Right atrium auricular region (tissue), 2 donors: ENCODE measurements at regions not wholly inside any gene's neighbourhood (a gene's known extent, or its start where the extent isn't known, plus 50 kb on each side); places are given as distances from the start of the nearest gene placed in this dataset.

Source experiments
- DNase-seq: peaks from one replicate; pipeline ENCODE4 v3.0.0-alpha.2; 2019; ENCODE audit warnings: low spot score
- H3K27ac ChIP-seq, 2 donors: fragments of 200-600 bp; sonication (generic); 1 replicate in 1 of 2; 2 replicates in 1 of 2; pipeline ENCODE4 v1.5.1; 2016 to 2019
- H3K27me3 ChIP-seq, 2 donors: fragments of 200-600 bp; sonication (generic); one replicate each; pipeline versions ENCODE4 v1.5.1 to v1.6.0; 2017 to 2019
- H3K36me3 ChIP-seq: fragments of 200-600 bp; sonication (generic); one replicate; pipeline ENCODE4 v1.5.1; 2016
- H3K4me1 ChIP-seq, 2 donors: fragments of 200-600 bp; sonication (generic); one replicate each; pipeline versions ENCODE4 v1.5.1 to v1.6.0; 2017 to 2019
- H3K4me3 ChIP-seq, 2 donors: fragments of 200-600 bp; sonication (generic); 1 replicate in 1 of 2; 2 replicates in 1 of 2; pipeline ENCODE4 v1.5.1; 2017 to 2019; ENCODE audit warnings: mild to moderate bottlenecking in 1 of 2, moderate library complexity in 1 of 2
- H3K9me3 ChIP-seq, 2 donors: fragments of 200-600 bp; sonication (generic); one replicate each; pipeline ENCODE4 v1.5.1; 2019
- TF ChIP-seq, protein P1 (sequence below), 2 donors: fragments of 200-600 bp; sonication (generic); IDR thresholded peaks; one replicate each; pipeline ENCODE4 v1.5.1; 2019; ENCODE audit warnings: antibody characterized with exemption in 2 of 2

DNA sequence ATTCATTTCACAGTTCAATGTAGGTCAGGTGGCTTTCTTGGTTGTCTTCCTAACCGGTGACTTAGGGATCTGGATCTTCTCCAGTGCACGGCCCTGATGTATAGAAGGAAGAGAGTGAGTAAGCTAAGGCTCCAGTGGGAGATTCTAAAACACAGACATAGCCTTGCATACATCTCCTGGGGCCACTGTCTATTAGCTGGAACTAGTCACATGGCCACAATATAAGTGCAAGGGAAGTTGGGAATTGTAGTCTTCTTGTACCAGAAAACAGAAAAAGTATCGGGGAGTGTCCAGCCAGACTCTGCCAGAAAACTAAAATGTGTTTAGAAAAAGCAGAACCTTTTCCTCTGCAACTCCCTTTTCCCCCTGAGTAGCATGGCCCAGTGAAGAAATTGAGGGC, 531.6 kb downstream of the VRK1 start:
- TF ChIP-seq, protein P1, sequence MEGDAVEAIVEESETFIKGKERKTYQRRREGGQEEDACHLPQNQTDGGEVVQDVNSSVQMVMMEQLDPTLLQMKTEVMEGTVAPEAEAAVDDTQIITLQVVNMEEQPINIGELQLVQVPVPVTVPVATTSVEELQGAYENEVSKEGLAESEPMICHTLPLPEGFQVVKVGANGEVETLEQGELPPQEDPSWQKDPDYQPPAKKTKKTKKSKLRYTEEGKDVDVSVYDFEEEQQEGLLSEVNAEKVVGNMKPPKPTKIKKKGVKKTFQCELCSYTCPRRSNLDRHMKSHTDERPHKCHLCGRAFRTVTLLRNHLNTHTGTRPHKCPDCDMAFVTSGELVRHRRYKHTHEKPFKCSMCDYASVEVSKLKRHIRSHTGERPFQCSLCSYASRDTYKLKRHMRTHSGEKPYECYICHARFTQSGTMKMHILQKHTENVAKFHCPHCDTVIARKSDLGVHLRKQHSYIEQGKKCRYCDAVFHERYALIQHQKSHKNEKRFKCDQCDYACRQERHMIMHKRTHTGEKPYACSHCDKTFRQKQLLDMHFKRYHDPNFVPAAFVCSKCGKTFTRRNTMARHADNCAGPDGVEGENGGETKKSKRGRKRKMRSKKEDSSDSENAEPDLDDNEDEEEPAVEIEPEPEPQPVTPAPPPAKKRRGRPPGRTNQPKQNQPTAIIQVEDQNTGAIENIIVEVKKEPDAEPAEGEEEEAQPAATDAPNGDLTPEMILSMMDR (IDR thresholded peaks at IDR 0.05): no peak
- no peaks in the 10 kb centered on the region for H3K9me3 ChIP-seq
- H3K27me3 ChIP-seq: no peaks in the 10 kb centered on the region

DNA sequence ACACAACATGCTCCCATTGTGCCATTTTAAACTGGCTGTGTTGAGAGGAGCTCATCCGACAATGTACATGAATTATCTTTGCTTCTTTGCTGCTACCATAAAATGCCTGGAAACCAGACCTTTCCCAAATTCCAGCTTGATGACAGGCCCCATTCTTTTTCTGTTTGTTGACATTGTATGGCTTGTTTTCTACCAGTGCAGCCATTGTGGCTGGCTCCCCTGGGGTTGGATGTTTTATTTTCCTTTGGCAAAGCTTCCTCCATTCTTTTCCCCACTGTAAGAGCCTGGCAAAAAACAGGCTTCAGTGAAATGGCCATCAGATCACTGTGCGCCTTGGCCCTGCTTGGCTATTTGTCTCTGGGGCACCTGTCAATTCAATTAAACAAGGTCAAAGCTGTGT, 532.5 kb downstream of the VRK1 start:
- TF ChIP-seq, protein P1 (IDR thresholded peaks at IDR 0.05): no peak
- no peaks in the 10 kb centered on the region for H3K27me3 ChIP-seq
- no peaks in the 10 kb centered on the region for H3K9me3 ChIP-seq
- no peak overlapping the region for H3K27ac ChIP-seq
- no peaks in the 10 kb centered on the region for H3K4me1 ChIP-seq
- no peaks in the 10 kb centered on the region for H3K36me3 ChIP-seq
- no peak for DNase-seq
- no peak overlapping the region for H3K4me3 ChIP-seq

More for the DNA sequence above, 531.6 kb downstream of the VRK1 start:
- no peak for DNase-seq
- Histone ChIP-seq H3K4me3 (no peak overlapping the region), H3K27ac (no peak overlapping the region), H3K4me1 (no peaks in the 10 kb centered on the region), H3K36me3 (no peaks in the 10 kb centered on the region)

DNA sequence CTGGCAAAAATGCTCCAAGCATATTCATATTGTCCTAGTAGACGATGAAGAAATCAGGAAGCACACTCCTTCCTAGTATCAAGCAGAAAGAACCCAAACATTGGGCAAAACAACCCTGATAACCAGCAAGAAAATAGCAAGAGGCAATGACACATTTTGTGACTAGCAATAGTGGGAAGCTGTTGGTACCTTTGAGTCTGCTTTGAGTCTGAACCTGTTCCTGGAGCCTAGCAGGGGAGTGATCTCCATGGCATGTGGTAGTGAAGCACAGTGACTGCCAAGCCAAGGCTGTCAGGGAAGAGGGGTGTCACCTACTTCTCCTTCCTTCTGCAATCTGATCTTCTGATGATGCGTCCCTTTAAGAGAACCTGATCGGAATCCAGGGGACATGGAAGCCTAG, 533.9 kb downstream of the VRK1 start:
- no peak overlapping the region for H3K27ac ChIP-seq
- no peak for DNase-seq
- H3K27me3 ChIP-seq: no peaks in the 10 kb centered on the region
- TF ChIP-seq, protein P1 (IDR thresholded peaks at IDR 0.05): no peak
- no peaks in the 10 kb centered on the region for H3K36me3 ChIP-seq
- H3K9me3 ChIP-seq: no peaks in the 10 kb centered on the region
- no peak overlapping the region for H3K4me3 ChIP-seq
- no peaks in the 10 kb centered on the region for H3K4me1 ChIP-seq

DNA sequence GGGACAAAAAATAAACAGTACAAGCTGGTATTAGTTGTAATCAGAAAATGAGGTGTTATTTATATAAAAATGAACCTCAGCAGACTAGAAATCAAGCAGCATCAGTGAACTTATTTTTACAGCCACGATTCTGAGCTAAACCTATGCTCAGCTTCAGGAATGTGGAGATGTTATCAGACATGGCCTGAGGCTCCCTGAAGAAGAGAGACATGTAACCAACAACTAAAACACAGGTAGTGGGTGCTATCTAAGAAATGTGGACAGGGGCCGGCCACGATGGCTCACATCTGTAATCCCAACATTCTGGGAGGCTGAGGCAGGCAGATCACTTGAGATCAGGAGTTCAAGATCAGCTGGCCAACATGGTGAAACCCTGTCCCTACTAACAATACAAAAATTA, 534.3 kb downstream of the VRK1 start:
- Histone ChIP-seq H3K9me3 (no peaks in the 10 kb centered on the region), H3K36me3 (no peaks in the 10 kb centered on the region), H3K27ac (no peak overlapping the region), H3K4me1 (no peaks in the 10 kb centered on the region), H3K4me3 (no peak overlapping the region), H3K27me3 (no peaks in the 10 kb centered on the region)
- TF ChIP-seq, protein P1 (IDR thresholded peaks at IDR 0.05): no peak
- DNase-seq: no peak

DNA sequence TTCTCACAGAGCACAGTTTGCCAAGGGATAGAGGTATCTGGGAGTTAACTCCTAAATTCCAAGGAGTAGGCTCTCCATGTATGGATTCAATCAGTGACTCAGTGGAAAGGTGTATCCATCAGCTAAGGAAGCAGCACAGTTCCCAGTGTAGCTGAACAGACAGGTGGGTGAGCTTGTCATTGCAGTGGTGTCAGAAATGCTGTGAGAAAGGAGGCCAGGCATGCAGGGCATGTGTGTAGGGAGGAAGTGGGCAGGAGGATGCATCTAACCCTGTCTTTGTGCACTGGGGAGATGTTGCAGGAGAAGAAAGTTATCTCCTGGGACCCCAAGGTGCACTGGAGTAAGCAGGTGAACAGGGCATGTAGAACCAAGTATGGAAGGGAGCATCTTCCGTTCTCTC, 539.0 kb downstream of the VRK1 start:
- Histone ChIP-seq H3K9me3 (no peaks in the 10 kb centered on the region), H3K27ac (no peak overlapping the region), H3K36me3 (no peaks in the 10 kb centered on the region), H3K4me1 (no peaks in the 10 kb centered on the region), H3K27me3 (no peaks in the 10 kb centered on the region), H3K4me3 (no peak overlapping the region)
- no peak for DNase-seq
- TF ChIP-seq, protein P1 (IDR thresholded peaks at IDR 0.05): no peak

DNA sequence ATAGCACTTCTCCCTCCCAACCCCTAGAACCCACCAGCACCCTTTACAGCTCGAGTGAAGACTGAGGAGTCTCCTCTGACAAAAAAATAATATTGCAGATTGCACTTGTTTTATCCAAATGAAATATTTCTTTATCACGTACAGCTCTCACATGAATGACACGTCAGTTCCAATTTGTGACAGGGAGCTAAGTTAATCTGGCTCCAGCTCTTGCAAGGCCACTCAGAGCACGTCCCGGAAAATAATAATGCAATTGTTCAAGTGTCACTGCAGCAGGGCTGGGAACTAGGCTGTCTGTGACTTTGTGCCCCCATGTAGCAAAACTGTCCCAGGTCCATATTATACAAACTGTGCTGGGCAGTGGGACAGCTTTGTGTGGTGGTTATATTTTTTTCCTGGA, 539.6 kb downstream of the VRK1 start:
- Histone ChIP-seq H3K27me3 (no peaks in the 10 kb centered on the region), H3K4me3 (no peak overlapping the region), H3K4me1 (no peaks in the 10 kb centered on the region), H3K27ac (no peak overlapping the region), H3K36me3 (no peaks in the 10 kb centered on the region), H3K9me3 (no peaks in the 10 kb centered on the region)
- TF ChIP-seq, protein P1 (IDR thresholded peaks at IDR 0.05): no peak
- no peak for DNase-seq
